GM12892 (cell line): ENCODE measurements at regions not wholly inside any gene's neighbourhood (a gene's known extent, or its start where the extent isn't known, plus 50 kb on each side); places are given as distances from the start of the nearest gene placed in this dataset.

Source experiments
- DNase-seq: peaks from one replicate; pipeline ENCODE4 v3.0.0; 2011; ENCODE audit not compliant: insufficient read length
- FAIRE-seq: peaks from 2 replicates; lab custom pipeline; 2011; peaks lifted over from hg19 to GRCh38; lab: Jason Lieb, UNC
- POLR2A ChIP-seq: IDR thresholded peaks from 2 replicates; pipeline ENCODE4 v1.6.1; 2011; ENCODE audit warnings: low read depth, low read length, control low read depth
- POLR2AphosphoS5 ChIP-seq: IDR thresholded peaks from 2 replicates; pipeline ENCODE4 v1.6.1; 2011; ENCODE audit warnings: low read depth, low read length, control low read depth
- TAF1 ChIP-seq: IDR thresholded peaks from 2 replicates; pipeline ENCODE4 v1.6.1; 2011; ENCODE audit warnings: low read depth, mild to moderate bottlenecking, control low read depth, low read length, borderline replicate concordance

DNA sequence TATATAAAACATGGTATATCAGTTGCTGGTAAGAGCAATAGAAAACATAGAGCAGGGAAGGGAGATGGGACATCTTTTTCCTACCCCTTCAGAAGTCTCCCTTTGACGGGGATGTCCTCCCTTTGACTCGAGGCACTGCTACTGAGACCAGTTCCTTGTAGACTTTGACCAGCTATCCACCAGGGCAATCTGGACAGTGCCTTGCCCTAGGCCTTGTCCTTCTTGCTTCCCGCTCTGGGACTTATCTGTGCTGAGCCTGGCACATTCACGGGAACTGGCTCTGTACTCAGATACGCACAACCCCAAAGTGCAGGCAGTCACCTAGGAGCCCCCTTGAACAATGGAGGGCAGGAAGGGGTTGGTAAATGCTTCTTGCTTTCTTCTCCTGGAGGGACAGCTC lies 116.6 kb upstream of the ANKH start:
- DNase-seq (no peak), FAIRE-seq (no peak)
- TF ChIP-seq POLR2AphosphoS5, result no peak
- TF ChIP-seq TAF1, result no peak
- no peak for TF ChIP-seq POLR2A

DNA sequence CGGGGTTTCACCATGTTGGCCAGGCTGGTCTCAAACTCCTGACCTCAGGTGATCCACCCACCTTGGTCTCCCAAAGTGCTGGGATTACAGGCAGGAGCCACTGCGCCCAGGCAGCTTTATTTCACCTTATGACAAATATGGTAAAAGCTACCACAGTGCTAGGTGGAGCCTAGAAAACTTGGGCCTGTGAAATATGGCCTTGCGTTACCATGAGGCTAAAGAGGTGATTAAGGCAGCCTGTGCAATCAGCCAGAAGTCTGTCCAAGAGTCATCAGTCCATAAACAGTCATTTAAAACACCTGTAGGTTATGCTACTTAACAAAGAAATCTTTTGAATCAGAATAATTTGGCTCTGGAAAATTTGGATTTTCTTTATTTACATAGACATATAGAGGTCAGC lies 114.8 kb upstream of the ANKH start:
- FAIRE-seq (no peak), DNase-seq (no peak)
- TF ChIP-seq POLR2A (no peak), POLR2AphosphoS5 (no peak), TAF1 (no peak)

DNA sequence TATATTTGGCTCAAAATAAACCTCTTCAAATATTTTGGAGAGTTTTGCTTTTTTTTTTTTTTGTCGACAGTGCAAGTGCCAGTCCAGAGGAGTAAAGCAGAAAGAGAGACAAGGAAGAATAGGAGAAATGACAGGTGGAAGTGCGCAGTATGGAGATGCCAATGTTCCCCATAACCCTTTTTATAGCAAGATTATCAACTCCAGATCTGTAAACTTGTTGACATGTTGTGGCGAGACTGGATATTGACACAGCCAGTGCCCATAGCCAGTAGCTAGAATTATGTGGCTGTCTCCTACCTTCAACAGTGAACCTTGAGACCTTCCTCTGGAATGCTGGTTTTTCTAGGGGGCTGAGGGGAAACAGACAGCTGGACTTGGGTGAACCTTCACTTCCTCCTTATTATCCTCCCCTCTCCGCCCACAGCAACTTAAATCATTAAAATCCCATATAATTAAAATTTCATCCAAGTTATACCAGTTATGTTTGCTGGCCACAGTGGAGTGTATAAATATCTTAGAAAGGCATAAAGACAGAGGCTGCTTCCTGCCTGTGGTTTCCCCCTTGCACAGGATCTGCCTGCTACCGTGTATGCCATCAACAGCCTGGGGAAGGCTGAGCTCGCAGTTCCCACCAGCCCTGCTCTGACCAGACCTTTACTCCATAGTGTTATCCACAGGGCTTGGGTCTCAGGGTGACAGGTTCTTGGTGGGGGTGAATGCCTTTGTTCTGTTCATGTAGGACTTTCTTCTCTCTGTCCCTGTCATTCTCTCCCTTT lies 112.3 kb upstream of the ANKH start:
- FAIRE-seq (no peak), DNase-seq (no peak)
- TF ChIP-seq TAF1 (no peak), POLR2A (no peak), POLR2AphosphoS5 (no peak)

DNA sequence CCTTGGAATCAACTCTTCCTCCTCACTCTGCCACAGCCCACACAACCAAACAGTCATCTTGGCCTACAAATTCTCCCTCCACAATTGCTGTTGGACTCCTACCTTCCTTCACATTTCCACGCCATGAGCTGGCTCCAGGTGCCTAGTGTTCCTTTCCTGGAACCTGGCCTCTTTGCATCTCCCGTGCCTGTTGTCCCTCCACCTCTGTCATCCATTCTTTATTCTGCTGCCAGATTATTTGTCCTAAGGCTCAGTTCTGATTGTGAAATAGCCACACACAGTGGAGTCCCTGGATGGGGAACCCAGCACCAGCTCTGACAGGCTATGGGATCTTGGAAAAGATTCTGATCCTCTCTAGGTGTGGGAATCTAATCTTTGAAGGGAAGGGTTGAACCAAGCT lies 109.1 kb upstream of the ANKH start:
- DNase-seq, result no peak
- no peak for TF ChIP-seq TAF1
- no peak for TF ChIP-seq POLR2AphosphoS5
- TF ChIP-seq POLR2A, result no peak

DNA sequence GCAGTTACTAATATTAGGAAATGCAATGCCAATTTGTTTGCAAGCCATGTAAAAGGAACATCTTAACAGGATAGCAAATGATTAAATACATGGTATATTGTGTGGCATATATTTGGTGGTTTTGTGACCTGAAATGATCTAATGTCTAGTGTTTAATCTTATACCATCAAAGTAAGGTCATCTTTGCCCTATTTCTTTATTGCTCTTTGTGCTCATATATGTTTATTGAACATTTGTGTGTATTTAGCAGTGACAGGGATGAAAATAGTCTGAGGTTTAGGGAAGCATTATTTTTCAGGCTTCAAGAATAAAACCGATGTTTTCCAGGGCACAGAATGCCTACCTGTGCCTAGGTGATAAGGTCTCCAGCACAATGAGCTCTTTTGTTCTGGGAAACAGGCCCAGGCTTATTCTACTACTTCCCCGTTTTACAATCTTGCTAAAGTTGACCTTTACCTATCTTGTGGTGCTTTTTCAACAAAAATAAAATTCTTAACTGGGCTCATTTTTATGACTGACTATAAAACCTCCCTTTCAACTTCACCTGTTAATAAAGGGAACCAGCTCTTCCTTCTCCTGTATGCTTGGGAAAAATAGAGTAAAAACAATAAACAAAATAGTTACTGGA lies 105.6 kb upstream of the ANKH start:
- DNase-seq (no peak), FAIRE-seq (no peak)
- TF ChIP-seq POLR2A (no peak), POLR2AphosphoS5 (no peak), TAF1 (no peak)

More for the DNA sequence above, 109.1 kb upstream of the ANKH start:
- no peak for FAIRE-seq

DNA sequence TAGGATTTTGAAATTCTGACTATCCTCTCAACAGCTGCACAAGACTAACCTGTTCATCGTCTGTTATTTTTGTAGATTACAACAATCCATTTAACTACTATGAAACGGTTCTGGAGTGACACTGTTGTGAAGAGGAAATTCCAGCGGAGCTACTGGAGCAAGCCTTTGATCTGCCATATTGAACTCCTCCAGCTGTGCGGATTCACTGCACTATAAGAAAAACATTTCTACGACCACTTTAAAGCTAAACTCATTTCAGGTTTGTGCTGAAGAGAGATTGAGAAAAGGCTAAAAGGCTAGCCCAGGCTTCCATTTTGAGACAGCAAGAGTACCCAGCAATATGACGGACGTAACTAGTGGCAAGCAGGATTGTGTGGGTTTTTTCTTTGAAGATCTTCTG lies 104.9 kb upstream of the ANKH start:
- no peak for DNase-seq
- TF ChIP-seq POLR2A (no peak), POLR2AphosphoS5 (no peak), TAF1 (no peak)
- no peak for FAIRE-seq

DNA sequence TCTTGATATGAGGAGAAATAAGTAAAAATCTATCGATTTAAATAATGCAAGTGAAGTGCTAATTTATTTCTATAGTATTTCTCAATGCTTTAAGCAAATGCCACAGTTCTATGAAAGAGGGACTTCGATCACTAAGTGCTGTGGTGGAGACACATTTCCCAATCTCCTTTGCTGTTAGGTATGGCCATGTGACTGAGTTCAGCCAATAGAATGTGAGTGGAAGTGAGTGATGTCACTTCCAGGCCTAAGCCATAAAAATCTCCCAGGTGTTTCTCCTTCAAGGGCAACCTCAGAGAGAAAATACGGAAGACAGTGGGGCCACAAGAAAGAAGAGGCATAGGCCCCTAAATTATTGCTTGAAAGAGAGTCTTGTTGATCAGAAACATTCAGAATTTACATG lies 100.3 kb upstream of the ANKH start:
- FAIRE-seq (no peak), DNase-seq (no peak)
- no peak for TF ChIP-seq TAF1
- no peak for TF ChIP-seq POLR2AphosphoS5
- TF ChIP-seq POLR2A, result no peak

DNA sequence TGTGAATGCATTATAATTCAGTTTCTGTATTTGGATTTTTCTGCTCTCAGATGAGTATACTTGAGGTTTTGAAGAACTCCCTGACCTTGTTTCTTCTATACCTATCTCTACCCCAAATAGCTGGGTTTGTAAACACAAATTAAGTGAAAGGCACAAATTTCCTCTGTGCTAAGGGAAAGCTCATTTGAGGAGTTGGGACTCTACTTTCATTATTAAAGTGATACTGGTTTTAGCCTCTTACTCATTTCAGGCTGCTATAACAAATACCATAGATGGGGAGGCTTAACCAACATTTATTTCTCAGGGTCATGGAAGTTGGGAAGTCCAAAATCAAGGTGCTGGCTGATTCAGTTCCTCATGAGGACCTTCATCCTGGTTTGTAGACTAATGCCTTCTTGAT lies 97.2 kb upstream of the ANKH start:
- TF ChIP-seq TAF1 (no peak), POLR2AphosphoS5 (no peak), POLR2A (no peak)
- FAIRE-seq (no peak), DNase-seq (no peak)

DNA sequence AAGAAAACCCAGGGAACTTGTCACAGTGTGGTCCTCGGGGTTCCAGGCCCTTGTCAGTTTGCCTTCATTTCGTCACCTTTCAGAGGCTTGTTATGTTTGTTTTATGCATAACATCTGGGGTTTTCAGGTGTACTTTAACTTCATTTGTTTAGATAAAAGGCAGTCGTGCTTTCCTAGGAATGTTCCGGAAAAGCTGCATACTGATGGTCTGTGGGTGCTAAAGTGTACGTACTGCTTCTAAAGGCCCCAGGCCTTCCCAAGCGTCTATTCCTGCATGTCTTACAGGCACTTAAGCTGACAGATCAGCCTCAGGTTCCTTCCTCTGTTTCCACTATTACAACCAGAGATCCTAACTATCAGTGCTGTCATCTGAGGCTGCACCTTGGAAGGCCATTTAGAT lies 95.6 kb upstream of the ANKH start:
- TF ChIP-seq POLR2AphosphoS5, result no peak
- TF ChIP-seq POLR2A, result no peak
- no peak for TF ChIP-seq TAF1
- FAIRE-seq (no peak), DNase-seq (no peak)

DNA sequence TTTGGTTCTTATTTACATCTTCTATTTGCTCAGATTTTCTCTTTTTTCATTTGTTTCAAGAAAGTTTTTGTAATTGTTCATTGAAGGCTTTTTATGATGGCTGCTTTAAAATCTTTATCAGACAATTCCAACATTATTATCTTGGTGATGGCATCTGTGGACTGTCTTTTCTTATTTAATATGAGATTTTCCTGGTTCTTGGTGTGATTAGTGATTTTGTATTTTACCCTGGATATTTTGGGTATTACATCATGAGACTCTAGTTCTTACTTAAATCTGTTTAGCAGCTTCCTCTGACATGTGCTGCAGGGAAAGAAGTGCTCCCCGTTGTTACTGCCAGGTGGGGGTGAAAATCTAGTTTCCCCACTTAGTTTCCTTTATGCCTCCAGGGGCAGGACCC lies 94.2 kb upstream of the ANKH start:
- FAIRE-seq, result no peak
- no peak for DNase-seq
- TF ChIP-seq TAF1 (no peak), POLR2AphosphoS5 (no peak), POLR2A (no peak)

DNA sequence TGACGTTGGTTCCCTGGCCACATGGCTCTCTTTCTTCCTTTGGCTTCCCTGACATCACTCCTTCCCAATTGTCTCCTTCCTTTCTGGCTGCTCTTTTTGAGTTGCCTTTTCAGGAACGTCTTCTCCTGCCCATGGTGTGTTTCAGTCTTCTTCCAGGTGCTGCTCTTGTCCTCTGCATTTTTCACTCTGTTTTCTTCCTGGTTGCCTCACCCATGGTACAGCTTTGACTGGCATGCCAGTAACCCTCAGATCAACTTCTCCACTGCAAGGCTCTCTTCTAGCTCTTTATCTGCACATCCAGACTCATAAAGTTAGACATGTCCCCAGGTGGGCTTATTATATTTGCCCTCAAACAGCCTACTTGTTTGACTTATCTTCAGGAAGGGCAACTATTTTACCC lies 91.0 kb upstream of the ANKH start:
- FAIRE-seq, result no peak
- no peak for TF ChIP-seq POLR2AphosphoS5
- TF ChIP-seq TAF1, result no peak
- TF ChIP-seq POLR2A, result no peak
- no peak for DNase-seq

DNA sequence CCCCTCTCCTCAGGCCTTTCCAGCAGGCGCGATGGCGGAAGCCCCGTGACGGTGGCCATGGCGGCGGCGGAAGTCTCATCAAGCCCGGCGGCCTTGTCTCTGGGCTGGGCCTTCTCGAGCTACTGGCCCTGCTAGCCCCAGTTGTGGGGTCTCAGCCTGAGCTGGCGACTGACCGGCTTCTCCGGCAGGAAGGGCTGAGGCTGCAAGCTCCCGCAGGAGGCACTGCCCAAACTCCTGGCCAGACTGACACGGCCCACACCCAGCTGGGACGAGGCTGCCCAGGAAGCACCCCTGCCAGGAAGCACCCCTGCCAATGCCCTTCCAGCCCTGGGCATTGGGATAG lies 88.5 kb upstream of the ANKH start:
- FAIRE-seq, result no peak
- DNase-seq, result no peak
- TF ChIP-seq TAF1, result no peak
- no peak for TF ChIP-seq POLR2A
- TF ChIP-seq POLR2AphosphoS5, result no peak
